SK-N-SH treated with all-trans-retinoic acid at 6 μM for 48 hours (cell line): ENCODE measurements at regions not wholly inside any gene's neighbourhood (a gene's known extent, or its start where the extent isn't known, plus 50 kb on each side); places are given as distances from the start of the nearest gene placed in this dataset.

Experiments used
- ARNTL ChIP-seq: fragments of 450-650 bp; formaldehyde crosslinking; IDR thresholded peaks from 2 replicates; pipeline ENCODE4 v1.5.0; 2020; ENCODE audit warnings: low read depth, mild to moderate bottlenecking, moderate library complexity, borderline replicate concordance
- CSDC2 ChIP-seq: fragments of 250-450 bp; sonication (Bioruptor Pico); IDR thresholded peaks from 2 replicates; pipeline ENCODE4 v1.5.0; 2020; ENCODE audit warnings: mild to moderate bottlenecking, moderate library complexity
- CSRNP3 ChIP-seq: fragments of 250-450 bp; sonication (Bioruptor Pico); IDR thresholded peaks from 2 replicates; pipeline ENCODE4 v1.5.1; 2021; ENCODE audit warnings: mild to moderate bottlenecking, moderate library complexity
- TOX ChIP-seq: fragments of 250-450 bp; sonication (Bioruptor Pico); IDR thresholded peaks from 2 replicates; pipeline ENCODE4 v1.8.0; 2021; ENCODE audit warnings: mild to moderate bottlenecking, moderate library complexity, borderline replicate concordance
- ZC3H10 ChIP-seq: fragments of 250-450 bp; sonication (Bioruptor Pico); IDR thresholded peaks from 2 replicates; pipeline ENCODE4 v1.5.1; 2021; ENCODE audit warnings: mild to moderate bottlenecking, moderate library complexity
- ZNF8 ChIP-seq: fragments of 450-650 bp; formaldehyde crosslinking; IDR thresholded peaks from 2 replicates; pipeline ENCODE4 v1.5.0; 2020; ENCODE audit warnings: mild to moderate bottlenecking, moderate library complexity

- TF ChIP-seq ZC3H10 (CRISPR knock-in tag): no peak
- no peak for TF ChIP-seq ZNF8 (CRISPR knock-in tag)
- TF ChIP-seq CSDC2 (CRISPR knock-in tag): no peak
- no peak for TF ChIP-seq CSRNP3 (CRISPR knock-in tag)
- TF ChIP-seq ARNTL (CRISPR knock-in tag): no peak
- no peak for TF ChIP-seq TOX
Measured at GRCh38 chr7:15801551-15801950, 115.1 kb upstream of the MEOX2 start.
